IPS DF 19.7 (cell line): ENCODE measurements at regions not wholly inside any gene's neighbourhood (a gene's known extent, or its start where the extent isn't known, plus 50 kb on each side); places are given as distances from the start of the nearest gene placed in this dataset.

Experiments
- DNase-seq: peaks from one replicate; pipeline ENCODE4 v3.0.0-alpha.2; 2013; ENCODE audit warnings: low read depth, low spot score

DNA sequence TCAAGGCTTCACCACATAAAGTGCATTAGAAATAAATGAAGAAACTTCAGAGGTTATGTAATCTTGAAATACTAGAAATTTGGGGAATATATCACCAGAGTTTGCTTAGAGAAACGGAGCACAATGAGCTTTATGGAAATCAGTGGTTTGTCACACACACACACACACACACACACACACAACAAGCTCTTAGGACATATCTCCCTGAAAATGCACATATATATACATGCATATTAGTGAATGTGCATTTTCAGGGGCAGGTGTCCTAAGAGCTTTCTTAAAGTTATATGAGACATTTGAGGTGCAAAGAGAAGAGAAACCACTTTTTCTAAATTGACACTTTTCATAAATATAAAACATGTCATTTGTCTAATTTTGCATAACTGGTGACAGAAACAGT is 93.7 kb upstream of the CARD18 start:
- DNase-seq = no peak

DNA sequence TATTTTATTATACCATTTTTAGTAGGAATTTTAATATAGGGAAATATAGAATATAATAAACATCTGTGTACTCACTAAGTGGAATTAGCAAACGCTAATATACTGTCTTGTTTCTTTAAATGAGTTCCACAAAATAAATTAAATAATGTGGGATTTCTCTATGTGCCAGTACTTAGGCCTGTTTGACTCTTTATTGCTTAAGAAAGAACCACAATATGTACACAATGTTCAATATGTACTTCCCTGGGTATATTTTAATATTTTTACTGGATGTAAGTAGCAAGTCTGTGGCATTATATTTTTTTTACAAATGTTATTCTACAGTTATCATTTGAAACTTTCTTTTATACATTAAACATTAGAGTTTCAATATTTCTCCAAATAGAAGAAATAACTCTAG is 92.5 kb upstream of the CARD18 start:
- DNase-seq = no peak

DNA sequence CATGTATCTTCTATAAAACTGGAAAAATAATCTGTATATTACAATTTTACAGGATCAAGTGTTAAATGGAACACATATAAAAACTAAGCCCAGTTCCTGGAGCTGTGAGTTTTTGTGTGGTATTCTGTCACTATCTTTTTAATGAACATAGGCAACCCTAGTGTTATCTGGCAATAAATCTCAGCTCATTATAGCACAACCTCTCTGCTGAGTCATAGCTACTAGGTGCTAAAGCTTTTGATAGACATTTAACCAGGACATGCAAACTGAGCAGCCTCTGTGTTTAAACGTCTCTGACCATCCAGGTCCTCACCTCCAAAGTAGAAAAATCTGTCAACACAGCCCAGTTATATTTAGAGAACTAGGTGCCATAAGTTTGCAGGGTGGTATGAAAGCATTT is 91.0 kb upstream of the CARD18 start:
- no peak for DNase-seq

DNA sequence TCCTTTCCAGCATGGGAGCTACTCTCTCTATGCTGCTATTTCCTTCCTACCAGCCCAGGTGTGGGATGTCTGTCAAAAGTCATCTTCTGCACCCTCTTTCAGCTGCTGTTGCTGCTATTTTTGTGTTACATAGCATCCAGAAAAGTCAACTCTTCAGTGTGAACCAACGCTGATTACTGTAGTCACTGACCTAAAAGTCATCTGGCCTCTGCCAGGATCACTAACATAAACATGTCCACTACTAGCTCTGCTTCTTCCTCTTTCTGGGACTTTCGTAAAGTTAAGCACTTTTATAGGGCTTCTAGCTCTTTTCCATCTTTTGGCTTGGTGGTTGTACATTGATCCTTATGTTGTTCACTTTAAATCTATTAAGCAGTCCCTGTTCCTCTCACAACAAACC is 90.2 kb upstream of the CARD18 start:
- no peak for DNase-seq

DNA sequence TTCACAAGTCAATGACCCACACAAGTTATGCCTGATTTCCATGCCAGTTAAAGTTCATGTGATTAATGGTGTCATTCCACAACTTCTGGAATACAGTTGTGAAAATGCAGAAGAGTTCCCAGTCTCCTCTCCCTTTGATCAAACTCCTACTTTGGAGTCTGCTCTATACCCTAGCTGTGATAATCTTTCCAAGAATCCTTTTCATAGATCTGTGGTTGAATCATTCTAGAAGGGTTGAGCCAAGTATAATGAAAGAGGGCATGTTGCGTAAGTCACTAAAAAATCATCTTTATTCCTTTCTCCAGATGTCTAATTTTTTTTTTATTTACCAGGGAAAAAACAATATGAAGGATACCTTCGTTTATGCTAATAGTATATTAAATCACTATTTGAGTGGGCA is 89.7 kb upstream of the CARD18 start:
- no peak for DNase-seq

DNA sequence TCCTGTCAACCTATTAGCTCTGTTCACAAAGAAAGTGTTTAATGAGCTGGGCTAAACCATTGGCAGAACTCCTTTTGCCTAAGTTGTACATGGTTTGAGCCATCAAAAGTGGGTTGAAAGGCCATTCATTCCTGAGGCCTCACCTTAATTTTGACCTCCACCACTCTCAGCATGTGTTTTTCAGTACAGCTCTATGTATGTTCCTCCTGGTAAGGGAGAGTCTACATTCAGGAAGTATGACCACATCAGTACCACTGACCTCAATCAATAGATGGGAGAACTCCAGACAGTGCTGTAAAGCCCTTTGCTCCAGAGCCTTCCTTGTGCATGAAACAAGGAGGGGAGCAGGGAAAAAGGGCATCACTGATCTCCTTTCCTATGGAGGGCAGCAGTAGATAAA is 87.8 kb upstream of the CARD18 start:
- no peak for DNase-seq

DNA sequence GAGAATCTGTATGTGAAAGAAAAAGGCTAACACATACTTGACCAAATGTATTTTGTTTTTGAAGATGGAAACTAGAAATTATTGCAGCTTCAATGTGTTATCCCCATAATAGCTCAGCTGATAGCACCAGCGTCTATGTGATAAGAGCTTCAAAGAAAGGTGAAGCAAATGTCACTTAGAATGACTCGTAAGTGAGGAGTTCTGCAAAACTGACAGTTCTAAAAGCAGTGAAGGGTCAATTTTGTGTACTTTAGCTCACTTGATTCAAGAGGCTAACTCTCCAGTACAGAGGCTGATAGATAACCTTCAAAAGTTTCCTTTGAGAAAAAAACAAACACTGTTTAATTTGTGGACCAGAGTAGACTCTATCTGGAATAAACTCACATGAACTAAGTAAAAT is 87.2 kb upstream of the CARD18 start:
- no peak for DNase-seq

DNA sequence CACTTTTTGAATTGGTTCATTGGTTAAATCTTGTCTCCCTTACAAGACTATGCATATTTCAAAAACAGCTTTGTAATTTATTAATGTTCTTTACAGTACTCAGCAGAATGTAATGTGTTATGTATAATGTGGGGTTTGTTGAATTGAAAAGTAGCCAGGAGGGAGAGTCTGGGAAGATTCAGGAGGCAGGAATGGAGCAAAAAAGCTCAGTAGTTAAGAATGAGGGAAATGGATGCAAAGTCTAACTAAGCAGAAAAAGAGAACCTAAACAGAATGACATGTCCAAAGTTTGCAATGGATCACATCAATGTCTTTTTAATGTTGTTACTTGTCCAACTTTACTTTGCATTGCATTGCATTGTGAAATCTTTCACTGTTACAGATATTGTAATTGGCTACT is 86.5 kb upstream of the CARD18 start:
- DNase-seq = no peak

DNA sequence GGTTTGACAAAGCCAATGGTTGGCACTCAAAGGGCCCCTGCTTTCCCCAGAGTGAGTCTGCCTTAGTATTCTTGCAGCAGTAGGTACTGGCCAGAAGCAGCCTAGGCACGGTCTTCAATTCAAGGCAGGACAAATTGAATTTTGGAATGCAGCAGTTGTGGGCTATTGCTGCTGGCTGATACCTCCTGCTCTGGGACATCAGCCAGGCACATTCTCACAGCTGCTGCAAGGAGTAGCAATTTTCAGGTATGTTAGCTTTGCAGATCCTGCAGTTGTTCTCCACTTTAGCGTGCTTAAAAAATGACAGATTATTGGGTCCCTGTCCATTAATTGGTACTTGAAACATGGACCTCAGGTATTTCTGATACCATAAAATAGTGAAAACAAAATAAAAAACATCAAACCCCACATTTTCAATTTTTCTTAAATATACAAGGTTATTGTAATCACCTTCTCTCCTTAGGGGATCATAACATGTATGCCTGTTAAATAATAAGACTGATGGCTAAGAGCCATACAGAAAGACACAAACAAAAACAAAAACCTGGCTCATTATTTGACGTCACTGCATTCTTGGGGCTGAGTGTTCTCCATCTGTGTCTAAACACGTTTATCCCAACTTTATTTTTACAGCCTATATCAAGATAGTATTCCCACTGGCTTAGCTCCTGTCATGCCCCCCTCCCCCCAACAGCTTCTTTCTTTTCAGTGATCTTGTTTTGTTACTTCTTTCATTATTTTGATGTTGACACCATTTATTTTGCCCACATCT is 85.1 kb upstream of the CARD18 start:
- no peak for DNase-seq

DNA sequence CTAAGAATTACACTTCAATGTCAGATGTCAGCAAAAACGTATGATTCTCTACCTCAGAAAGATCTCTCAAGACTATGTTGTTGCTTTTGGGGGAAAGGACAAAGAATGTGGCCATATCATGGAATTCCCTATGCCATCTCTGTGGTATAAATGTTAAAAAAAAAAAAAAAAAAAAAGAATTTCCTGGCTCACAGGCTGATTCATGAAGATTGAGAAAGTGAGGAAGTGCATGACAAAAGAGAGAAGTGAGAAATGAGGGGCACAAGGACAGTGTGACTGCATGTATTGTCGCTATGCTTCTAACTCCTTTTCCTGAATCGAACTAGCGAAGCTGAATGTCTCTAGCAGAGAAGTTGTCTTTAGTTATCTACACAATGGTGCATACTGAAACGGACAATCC is 80.6 kb upstream of the CARD18 start:
- no peak for DNase-seq

DNA sequence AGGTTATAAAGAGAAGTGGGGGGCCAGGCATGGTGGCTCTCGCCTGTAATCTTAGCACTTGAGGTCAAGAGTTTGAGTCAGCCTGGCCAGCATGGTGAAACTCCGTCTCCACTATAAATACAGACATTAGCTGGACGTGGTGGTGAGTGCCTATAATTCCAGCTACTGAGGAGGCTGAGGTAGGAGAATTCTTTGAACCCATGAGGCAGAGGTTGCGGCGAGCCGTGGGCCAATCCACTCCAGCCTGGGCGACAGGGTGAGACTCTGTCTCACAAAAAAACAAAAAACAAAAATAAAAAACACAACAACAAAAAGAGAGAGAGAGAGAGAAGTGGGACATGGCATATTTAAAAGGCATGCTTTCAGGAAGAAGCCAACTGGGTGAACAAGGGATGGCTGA is 80.1 kb upstream of the CARD18 start:
- no peak for DNase-seq

DNA sequence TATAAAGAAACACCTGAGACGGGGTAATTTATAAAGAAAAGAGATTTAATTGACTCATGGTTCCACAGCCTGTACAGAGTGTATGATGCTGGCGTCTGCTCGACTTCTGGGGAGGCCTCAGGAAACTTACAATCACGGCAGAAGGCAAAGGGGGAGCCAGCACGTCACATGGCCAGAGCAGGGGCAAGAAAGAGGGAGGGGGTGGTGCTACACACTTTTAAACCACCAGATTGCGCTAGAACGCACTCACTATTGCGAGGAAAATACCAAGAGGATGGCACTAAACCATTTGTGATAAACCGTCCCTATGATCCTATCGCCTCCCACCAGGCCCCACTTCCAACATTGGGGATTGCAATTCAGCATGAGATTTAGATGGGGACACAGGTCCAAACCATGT is 79.7 kb upstream of the CARD18 start:
- no peak for DNase-seq

DNA sequence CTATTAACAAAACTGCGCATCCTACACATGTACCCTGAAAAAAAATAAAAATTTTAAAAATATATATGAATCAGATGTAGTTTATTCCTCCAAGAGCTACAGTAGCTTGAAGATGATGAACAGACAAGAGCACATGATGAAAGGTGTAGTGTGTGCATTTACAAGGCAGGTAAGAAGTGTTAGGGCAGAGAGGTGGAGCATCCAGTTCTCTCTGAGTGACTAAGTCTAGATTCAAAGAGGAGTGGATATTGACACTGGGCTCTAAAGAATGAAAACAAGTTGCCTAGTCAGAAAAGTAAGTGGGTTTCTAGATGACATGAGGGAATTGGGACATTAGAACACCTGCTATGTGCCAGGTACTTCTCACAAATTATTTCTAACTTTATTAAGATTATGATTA is 76.0 kb upstream of the CARD18 start:
- no peak for DNase-seq

DNA sequence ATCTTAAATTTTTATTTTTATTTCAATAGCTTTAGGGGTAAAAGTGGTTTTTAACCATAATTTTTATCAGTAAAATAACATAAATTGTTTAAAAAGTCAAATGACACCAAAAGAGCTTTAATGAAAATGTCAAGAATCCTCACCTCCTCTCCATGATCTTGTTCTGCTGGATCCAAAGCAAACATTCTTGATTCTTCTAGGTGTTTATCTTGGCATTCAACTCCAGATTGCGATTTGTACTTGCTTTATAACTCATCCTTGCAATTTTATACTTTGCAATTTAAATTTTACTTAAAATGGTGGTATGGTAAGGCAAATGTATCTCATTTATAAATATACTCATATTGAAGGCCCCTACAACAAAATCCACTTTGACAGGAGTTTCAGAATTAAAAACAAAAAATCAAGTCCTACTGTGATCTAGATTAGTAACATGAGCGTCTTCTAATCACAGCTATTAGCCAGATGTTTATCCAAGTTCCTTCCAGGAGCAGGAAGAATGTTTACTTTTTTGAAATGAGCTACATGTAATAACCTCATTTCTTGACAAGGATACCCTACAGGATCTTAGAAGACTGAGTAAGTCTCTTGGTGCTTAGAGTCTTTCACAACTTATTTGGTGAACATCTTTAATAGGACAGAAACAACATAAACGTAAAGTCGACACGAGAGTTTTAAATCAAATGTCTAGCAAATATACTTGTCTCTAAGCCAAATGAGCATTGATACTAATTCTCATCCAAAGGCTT is 72.4 kb upstream of the CARD18 start:
- no peak for DNase-seq

DNA sequence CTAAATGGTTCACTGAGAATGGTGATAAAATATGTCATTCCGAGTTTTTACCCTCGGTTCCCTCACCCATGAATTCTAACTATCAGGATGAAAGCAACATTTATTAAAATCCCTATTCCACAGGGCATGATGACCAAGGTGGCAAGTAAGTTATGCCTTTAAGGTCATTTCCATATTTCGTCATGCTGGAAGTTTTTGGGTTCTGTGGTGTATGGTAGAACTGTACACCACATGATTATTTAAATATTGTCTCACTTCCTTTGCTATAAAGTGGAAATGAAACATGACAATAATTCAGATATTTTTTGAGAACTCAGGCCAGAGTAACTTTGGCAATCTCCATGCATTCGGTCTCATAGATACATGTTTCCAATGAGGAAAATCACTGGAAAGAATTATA is 68.5 kb upstream of the CARD18 start:
- no peak for DNase-seq

DNA sequence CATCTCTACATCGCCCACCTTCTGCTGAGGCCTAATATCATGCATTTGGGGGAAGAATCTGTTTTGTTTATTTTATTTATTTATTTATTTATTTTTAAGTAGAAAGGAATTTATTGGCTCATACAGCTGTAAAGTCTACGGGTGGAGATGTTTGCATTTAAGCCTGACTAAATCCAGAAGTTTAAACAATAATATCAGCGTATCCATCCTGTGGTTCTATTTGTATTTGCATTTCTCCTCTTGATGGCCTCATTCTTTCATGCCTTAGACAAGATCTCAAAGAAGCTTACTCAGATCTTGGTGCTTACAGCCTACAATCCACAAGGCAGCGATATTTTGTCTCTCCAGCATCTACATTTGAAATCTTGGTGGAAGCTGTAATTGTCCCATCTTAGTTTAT is 67.1 kb upstream of the CARD18 start:
- DNase-seq = no peak

DNA sequence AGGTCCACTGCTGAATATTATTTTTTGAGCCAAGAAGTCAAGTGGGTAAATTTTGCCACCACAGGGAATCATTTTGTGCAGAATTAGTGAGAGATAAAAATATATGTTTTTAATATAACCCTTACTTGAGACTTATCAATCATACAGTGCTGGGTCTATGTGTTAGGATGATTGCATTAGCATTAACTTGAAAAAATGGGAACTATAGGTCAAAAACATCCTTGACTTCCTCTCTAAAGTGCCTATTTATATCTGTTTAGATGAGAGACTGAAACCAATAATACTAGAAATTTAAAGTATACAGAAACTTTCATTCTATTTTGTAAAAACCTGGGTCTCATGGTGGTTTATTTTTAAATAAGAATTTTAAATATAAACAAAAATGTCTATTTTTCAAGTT is 65.1 kb upstream of the CARD18 start:
- no peak for DNase-seq

DNA sequence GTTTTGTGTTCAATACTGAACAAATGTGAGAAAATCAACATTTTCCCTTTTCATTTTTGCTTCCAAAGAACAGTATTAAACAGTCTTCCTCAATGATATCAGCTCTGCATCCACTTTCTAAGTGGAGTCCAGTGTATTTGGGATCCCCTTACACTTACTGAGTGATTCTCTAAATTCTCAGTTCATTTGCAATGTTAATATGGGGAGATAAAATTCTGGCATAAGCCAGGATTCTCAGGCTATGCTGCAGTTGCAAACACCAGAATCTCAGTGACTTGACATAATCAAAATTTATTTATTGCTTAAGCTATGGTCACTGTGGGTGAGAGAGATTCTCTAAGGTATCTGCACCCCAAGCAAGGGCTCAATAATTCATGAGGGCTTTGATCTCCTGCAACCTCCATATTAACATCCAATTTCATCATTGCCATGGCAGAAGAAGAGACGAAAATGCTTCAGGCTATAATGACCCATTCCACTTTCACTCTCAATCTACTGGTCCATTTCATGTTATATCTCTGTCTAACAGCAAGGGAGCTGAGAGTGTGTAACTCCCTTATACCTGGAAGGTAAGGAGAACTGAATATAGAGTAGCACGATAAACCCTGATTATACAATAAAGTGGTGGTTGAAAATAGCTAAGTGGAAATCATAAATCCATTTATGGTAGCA is 64.1 kb upstream of the CARD18 start:
- DNase-seq = no peak

DNA sequence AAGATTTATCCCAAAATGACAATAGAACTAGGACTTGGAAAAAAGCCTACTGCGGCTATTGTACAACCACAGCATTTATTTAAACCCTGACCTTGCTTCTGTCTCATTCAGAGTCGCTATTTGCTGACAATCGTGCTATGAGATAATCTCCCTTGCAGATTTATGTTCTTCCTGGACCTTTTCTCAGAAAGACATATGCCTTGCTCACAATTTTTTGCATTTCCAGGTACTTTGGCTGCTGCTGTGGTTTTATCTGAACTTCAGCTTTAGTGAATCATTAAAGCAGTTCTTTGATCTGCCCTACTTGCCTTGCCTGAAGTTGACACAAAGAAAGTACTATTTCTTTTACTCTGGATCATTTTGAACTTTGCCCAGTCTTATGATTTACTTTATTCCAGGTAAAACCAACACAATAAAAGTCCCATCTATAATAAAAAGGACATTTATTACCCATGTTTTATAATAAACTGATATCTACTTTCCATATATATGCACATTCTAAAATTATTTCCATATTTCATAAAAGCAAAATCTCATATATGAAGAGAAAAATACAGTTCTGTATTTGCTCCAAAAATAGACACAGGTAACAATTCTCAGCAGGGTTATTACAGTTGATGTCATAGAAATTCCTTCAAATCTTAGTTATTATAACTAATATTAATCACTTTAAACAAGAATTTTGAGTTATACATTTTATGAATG is 63.4 kb upstream of the CARD18 start:
- no peak for DNase-seq

DNA sequence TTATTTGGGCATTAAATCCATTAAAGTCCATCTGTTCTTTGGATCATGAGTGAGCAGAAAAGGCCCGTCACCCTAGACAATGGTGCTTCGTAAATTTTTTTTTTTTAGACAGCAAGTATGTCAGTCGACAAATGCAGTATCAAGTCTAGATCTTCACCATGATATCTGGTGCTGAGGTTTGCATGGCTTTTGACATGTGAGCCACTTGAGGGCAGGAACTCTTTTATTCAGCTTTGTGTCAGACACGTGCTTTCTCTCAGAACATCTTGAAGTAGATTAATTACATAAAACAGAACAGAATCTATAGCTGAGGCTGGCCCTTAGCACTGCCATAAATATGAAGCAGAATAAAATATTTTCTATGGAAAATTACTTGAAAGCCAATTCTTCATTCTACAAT is 62.9 kb upstream of the CARD18 start:
- no peak for DNase-seq

DNA sequence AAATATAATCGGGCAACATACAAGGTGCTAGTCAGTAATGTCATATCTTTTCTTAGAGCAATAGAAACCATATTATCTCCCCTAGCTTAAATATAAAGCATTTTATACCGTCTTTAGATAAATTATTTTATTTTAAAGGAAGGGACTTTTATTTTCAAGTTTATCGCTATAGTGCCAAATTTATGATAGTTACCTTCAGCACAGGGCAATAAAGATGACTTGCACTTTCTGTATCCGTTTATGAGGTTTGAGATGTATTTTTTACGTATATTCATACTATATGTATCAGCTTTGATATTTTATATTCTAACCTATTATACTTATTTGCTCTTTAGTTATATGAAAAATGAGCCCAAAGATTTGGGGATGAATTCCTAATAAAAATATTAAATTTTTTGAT is 61.6 kb upstream of the CARD18 start:
- no peak for DNase-seq

DNA sequence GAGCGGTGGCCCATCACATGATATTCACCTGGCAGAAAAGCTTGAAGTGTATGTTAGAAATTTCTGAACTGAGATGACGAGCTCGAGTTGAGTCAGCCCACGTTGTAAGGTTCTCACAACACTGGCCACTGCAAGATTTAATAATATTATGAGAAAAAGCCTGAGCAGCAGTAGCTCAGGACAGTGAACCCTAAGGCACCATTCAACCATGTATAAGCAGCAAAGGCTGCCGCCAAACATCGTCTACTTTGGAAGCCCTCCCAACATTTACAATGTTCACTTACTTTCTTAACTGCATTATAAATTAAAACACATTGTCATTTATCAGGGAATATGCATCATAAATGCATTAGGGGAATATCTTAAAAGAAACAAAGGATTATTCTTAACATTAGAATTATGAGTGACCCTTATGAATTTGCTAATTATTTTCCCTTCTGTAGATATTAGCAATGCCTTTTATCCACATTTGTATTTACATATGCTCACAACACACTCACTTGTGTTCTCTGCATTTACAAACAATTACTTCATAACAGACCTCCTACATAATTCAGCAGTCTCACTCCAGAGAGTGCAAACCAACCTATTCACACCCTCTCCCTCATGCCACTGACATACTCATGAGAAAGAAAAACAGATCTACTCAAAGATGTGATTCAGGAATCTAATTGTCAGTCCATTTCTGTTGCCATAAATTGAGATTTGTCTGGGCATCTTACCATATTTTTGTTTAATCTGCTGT is 57.7 kb upstream of the CARD18 start:
- DNase-seq = no peak
